Stromal cell of bone marrow (primary cell): ENCODE measurements at regions not wholly inside any gene's neighbourhood (a gene's known extent, or its start where the extent isn't known, plus 50 kb on each side); places are given as distances from the start of the nearest gene placed in this dataset.

Experiments used
- DNase-seq: peaks from one replicate; pipeline ENCODE4 v3.0.0-alpha.2; 2012; ENCODE audit warnings: low read depth

- DNase-seq: no peak
Observed at GRCh38 chr15:96736384-96736783, 405.9 kb downstream of the NR2F2 start.

DNA sequence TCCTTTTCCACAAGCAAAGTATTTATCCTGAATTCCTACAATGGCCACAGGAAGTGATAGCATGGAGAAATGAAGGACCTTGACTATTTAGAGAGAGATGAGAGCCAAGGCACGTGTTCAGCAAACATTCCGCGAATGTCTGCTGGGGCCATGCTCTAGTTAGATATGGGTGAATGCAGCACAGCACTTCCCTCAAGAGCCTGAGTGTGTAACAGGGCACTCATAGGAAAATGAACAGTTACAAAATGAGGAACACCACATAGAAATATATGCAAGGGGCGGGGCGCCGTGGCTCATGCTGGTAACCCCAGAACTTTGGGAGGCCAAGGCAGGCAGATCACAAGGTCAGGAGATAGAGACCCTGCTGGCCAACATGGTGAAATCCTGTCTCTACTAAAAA, 406.9 kb downstream of the NR2F2 start:
- no peak for DNase-seq

- no peak for DNase-seq
Observed at GRCh38 chr15:96746665-96747064, 416.2 kb downstream of the NR2F2 start.

GRCh38 chr15:96747291-96747690, 416.8 kb downstream of the NR2F2 start:
- no peak for DNase-seq

DNA sequence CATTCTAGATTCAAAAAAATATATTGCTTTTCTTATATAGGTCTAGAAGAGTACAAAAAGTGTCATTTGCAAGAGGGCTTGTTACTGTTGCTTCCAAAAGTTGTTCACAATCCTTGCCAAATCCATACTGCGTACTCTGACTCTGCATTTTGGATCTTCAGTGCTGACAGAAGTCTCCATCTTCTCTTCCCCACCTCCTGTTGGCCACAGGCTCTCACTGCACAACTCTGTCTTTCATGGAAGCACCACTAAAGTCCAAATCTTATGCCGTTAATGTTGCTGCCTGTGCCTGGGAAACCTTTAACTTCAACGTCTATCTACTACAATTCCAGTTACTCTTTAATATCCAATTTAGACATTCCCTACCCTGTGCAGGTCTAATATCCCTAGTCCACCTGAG, 419.9 kb downstream of the NR2F2 start:
- no peak for DNase-seq

GRCh38 chr15:96756146-96756545, 425.6 kb downstream of the NR2F2 start:
- DNase-seq: no peak

- DNase-seq: no peak
Observed at GRCh38 chr15:96756656-96757055, 426.2 kb downstream of the NR2F2 start.

GRCh38 chr15:96762566-96762965, 432.1 kb downstream of the NR2F2 start:
- DNase-seq: no peak

GRCh38 chr15:96764501-96764900, 434.0 kb downstream of the NR2F2 start:
- DNase-seq: no peak

- DNase-seq: no peak
Observed at GRCh38 chr15:96764946-96765345, 434.4 kb downstream of the NR2F2 start.

DNA sequence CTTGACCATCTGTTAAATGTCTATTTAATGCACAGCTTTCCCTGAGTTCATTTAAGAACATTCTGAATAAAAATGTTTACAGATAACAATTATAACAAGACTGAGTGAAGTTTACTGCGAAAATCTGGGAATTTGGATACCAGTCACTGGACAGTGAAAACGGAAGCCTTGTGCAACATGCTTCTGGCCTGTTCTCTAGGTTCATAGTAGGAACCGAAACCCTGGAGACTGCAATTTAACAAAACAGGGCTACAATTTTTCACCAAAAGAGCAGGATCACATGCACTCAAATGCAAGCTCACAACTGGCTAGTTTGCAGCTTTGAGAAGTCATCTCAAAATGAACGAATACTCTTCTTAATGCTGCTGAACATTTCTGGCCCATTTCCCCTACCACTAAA, 435.9 kb downstream of the NR2F2 start:
- DNase-seq: no peak

DNA sequence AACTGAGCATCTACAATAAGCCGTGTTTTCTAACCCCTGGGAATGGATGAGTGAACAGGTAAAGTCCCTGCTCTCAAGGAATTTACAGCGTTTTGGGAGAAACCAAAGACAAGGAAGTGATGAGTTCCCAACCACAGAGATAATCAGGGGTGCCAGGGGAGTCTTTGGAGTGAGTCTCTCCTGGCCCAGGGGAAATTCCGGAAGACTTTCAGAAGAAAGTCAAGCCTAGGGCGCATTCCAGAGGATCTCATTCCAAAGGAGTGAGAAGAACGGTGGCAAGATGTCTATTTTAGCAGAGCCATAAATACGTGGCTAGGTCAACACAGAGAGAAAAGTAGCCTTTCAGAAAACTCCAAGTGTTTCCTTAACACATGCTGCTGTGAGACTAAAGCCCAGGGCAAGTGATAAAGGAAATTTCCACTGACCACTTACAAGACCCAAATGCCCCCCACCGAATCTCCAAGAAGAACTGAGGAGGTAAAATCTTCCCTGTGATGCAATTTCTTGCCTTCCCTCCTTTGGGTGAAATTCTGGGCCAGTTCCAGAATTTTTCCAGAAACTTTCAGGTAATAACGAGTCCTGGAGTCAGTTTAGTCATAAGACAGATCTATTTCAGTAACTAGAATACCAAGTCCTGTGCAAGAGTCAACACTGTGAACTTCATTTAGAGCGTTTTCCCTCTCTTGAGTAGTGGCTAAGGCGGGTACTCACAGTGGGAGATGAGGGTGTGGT, 437.4 kb downstream of the NR2F2 start:
- DNase-seq: no peak

- DNase-seq: no peak
Observed at GRCh38 chr15:96768435-96768789, 437.9 kb downstream of the NR2F2 start.

GRCh38 chr15:96771035-96771434, 440.5 kb downstream of the NR2F2 start:
- no peak for DNase-seq

GRCh38 chr15:96774216-96774615, 443.7 kb downstream of the NR2F2 start:
- DNase-seq: no peak

GRCh38 chr15:96783746-96784145, 453.2 kb downstream of the NR2F2 start:
- DNase-seq: no peak

DNA sequence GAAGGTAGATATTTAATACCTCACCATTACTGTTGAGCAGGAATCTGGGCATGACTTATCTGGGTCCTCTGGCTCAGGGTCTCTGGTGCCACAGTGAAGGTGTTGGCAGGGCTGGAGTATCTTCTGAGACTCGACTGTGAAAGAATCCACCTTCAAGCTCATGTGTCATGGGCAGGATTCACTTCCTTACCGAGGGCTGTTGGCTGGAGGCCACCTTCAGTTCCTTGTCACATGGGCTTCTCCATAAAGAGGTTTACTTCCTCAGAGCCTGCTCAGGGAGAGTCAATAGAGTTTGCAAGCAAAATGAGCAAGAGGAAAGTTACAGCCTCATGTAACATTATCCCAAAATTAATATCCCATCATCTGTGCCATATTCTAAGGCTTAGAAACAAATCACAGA, 459.5 kb downstream of the NR2F2 start:
- no peak for DNase-seq

- no peak for DNase-seq
Observed at GRCh38 chr15:96792216-96792615, 461.7 kb downstream of the NR2F2 start.

DNA sequence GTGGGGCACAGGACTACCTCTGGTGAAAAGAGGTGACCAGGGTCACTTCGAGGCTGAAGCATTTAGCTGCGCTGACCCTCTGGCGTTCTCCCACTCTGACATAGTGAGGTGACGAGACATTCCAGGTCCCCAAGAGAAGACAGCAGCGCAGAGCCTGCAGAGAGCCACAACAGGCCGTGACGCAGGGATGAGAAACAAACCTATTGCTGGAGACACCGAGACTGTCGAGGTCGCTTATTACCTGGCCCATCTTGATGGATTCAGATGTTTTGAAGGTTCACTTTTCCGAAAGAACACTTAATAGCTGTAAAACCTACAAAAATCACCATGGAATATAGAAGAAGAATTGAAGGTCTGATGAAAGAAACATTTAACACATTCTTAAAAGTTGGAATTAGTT, 466.3 kb downstream of the NR2F2 start:
- no peak for DNase-seq

GRCh38 chr15:96801576-96802150, 471.2 kb downstream of the NR2F2 start:
- DNase-seq: no peak

DNA sequence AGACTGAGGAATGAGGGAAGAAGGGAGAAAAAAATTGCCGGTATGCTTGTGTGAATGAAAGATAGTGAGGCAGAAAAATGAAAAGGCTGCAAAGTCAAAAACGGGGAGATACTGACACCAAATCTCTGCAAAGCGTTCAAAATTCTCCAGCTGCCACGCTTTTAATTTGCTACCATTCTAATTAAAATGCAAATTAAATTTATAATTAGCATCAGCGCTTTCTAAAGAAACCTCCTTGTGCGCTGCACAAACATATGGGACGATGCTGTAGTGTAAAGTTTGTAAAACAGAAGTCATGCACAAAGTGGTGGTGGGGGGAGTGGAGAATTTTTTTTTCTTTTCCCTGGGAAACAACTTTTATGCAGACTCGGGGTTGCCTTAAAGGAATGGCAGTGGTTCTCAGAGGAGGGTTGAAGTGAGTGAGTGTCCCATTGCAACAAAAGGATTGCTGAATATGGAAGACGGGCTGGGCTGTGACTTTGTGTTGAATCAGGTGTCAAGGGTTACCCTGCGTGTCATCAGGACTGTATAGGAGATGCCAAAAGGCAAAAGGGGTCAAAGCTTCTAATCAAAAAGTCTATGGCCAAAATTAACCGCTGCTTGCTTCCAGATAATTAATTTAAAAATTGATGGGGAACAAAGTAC, 472.2 kb downstream of the NR2F2 start:
- no peak for DNase-seq

- DNase-seq: no peak
Observed at GRCh38 chr15:96804754-96805153, 474.3 kb downstream of the NR2F2 start.

- no peak for DNase-seq
Observed at GRCh38 chr15:96807361-96807760, 476.9 kb downstream of the NR2F2 start.

GRCh38 chr15:96817900-96818299, 487.4 kb downstream of the NR2F2 start:
- no peak for DNase-seq
